Endothelial cell of umbilical vein (primary cell): ENCODE measurements at regions not wholly inside any gene's neighbourhood (a gene's known extent, or its start where the extent isn't known, plus 50 kb on each side); places are given as distances from the start of the nearest gene placed in this dataset.
A peak's percentile ranks its signal among the peaks of the same experiment; 100 is the strongest.

Experiments used
- BruUV-seq: library from RNA; stranded (reverse); fragments of 400-500 nt; replicated peaks from 2 replicates; lab custom pipeline; 2021; lab: Mats Ljungman, UMichigan
- CTCF ChIA-PET: fragments of 300-600, 350-600 bp; sonication (Branson Sonifier 250); formaldehyde crosslinking; loops from one replicate; lab custom pipeline; 2021; ENCODE audit warnings: antibody characterized with exemption, inconsistent platforms; lab: Charles Lee
- POLR2A ChIA-PET: fragments of 300-600, 350-600 bp; sonication (Branson Sonifier 250); formaldehyde crosslinking; loops from one replicate; lab custom pipeline; 2021; ENCODE audit warnings: antibody characterized with exemption, inconsistent platforms; lab: Charles Lee
- DNase-seq: peaks from one replicate; pipeline ENCODE4 v3.0.0-alpha.2; 2011; ENCODE audit warnings: low read depth, low spot score
- FAIRE-seq: peaks from 2 replicates; lab custom pipeline; 2011; peaks lifted over from hg19 to GRCh38; lab: Jason Lieb, UNC
- H2AFZ ChIP-seq: 2 replicates; pipeline ENCODE4 v1.6.0; 2012; ENCODE audit warnings: low read depth, low read length, control low read depth, inconsistent platforms
- H3K27ac ChIP-seq: 2 replicates; pipeline ENCODE4 v1.5.1; 2011; ENCODE audit warnings: low read depth, mild to moderate bottlenecking, control low read depth, low read length, moderate library complexity; ENCODE audit not compliant: insufficient read depth
- H3K27me3 ChIP-seq, 2 experiments: 2 replicates each; pipeline versions ENCODE4 v1.6.0 to v1.6.1; 2011; ENCODE audit warnings: low read length in 2 of 2, mixed read lengths in 1 of 2; ENCODE audit not compliant: control insufficient read depth in 2 of 2, insufficient read depth in 2 of 2
- H3K36me3 ChIP-seq, 2 experiments: 2 replicates in 1 of 2; 3 replicates in 1 of 2; pipeline ENCODE4 v1.5.1; 2011; ENCODE audit warnings: low read length in 2 of 2, mild to moderate bottlenecking in 1 of 2, moderate library complexity in 1 of 2; ENCODE audit not compliant: control insufficient read depth in 2 of 2, insufficient read depth in 2 of 2; ENCODE audit errors: extremely low read depth in 1 of 2
- H3K4me1 ChIP-seq: 3 replicates; pipeline ENCODE4 v1.5.1; 2011; ENCODE audit warnings: mild to moderate bottlenecking, low read length; ENCODE audit not compliant: control insufficient read depth, insufficient read depth; ENCODE audit errors: extremely low read depth
- H3K4me2 ChIP-seq: 2 replicates; pipeline ENCODE4 v1.6.1; 2011; ENCODE audit warnings: low read length, control low read depth, mixed read lengths; ENCODE audit not compliant: insufficient read depth
- H3K4me3 ChIP-seq, 3 experiments: fragments of 200-600 bp in 1 of 3; sonication (generic), shearing (Covaris generic) in 1 of 3; replicated peaks in 1 of 3; 2 replicates each; pipeline ENCODE4 v1.5.1; 2011 to 2016; ENCODE audit warnings: control low read depth in 3 of 3, low read length in 3 of 3, mild to moderate bottlenecking in 2 of 3, inconsistent platforms in 1 of 3, low read depth in 1 of 3, moderate library complexity in 1 of 3; ENCODE audit not compliant: insufficient read depth in 1 of 3
- H3K79me2 ChIP-seq: 2 replicates; pipeline ENCODE4 v1.6.0; 2012; ENCODE audit warnings: low read length, inconsistent platforms; ENCODE audit not compliant: control insufficient read depth, insufficient read depth
- H3K9ac ChIP-seq: replicated peaks from 2 replicates; pipeline ENCODE3; 2011; ENCODE audit warnings: low read length, control low read depth; ENCODE audit not compliant: insufficient read depth; ENCODE audit errors: extremely low read depth
- H3K9me1 ChIP-seq: replicated peaks from 3 replicates; pipeline ENCODE4 v1.6.0; 2011; ENCODE audit warnings: mild to moderate bottlenecking, low read length; ENCODE audit not compliant: control insufficient read depth, insufficient read depth; ENCODE audit errors: extremely low read depth
- H3K9me3 ChIP-seq: replicated peaks from 2 replicates; pipeline ENCODE4 v1.5.1; 2012; ENCODE audit warnings: low read length, inconsistent platforms; ENCODE audit not compliant: control insufficient read depth, insufficient read depth
- H4K20me1 ChIP-seq: replicated peaks from 2 replicates; pipeline ENCODE3; 2011; ENCODE audit warnings: mild to moderate bottlenecking, low read length; ENCODE audit not compliant: control insufficient read depth, insufficient read depth; ENCODE audit errors: extremely low read depth
- CTCF ChIP-seq, 2 donors: IDR thresholded peaks; 1 replicate in 1 of 2; 2 replicates in 1 of 2; pipeline ENCODE4 v1.5.1; 2011; ENCODE audit warnings: low read length in 2 of 2, mild to moderate bottlenecking in 2 of 2, moderate library complexity in 2 of 2, control low read depth in 1 of 2, inconsistent platforms in 1 of 2, low read depth in 1 of 2; ENCODE audit not compliant: insufficient read depth in 1 of 2; ENCODE audit errors: extremely low read depth in 1 of 2
- EZH2 ChIP-seq: IDR thresholded peaks from 2 replicates; pipeline ENCODE4 v1.6.1; 2012; ENCODE audit warnings: borderline replicate concordance, low read depth, mild to moderate bottlenecking, moderate library complexity, low read length, inconsistent platforms; ENCODE audit not compliant: severe bottlenecking
- FOS ChIP-seq: IDR thresholded peaks from 2 replicates; pipeline ENCODE4 v1.6.1; 2011; ENCODE audit warnings: mild to moderate bottlenecking, low read length, moderate library complexity, borderline replicate concordance; ENCODE audit not compliant: insufficient read depth
- GATA2 ChIP-seq: IDR thresholded peaks from 2 replicates; pipeline ENCODE4 v1.7.0; 2011; ENCODE audit warnings: low read depth, mild to moderate bottlenecking, moderate library complexity, mixed read lengths, low read length; ENCODE audit not compliant: insufficient read length, insufficient read depth
- JUN ChIP-seq: IDR thresholded peaks from 2 replicates; pipeline ENCODE4 v1.6.1; 2011; ENCODE audit warnings: borderline replicate concordance, low read depth; ENCODE audit not compliant: insufficient read length, insufficient read depth
- MAX ChIP-seq: IDR thresholded peaks from 2 replicates; pipeline ENCODE4 v1.6.1; 2011; ENCODE audit not compliant: insufficient read depth, insufficient read length
- MYC ChIP-seq: IDR thresholded peaks from one replicate; pipeline ENCODE4 v1.6.1; 2011; ENCODE audit warnings: mild to moderate bottlenecking, low read depth, low read length
- POLR2A ChIP-seq: IDR thresholded peaks from 2 replicates; pipeline ENCODE4 v1.6.1; 2012; ENCODE audit warnings: low read depth, mild to moderate bottlenecking, control low read depth, low read length
- POLR2AphosphoS5 ChIP-seq: IDR thresholded peaks from 2 replicates; pipeline ENCODE4 v1.6.1; 2012; ENCODE audit warnings: low read depth, mild to moderate bottlenecking, control low read depth, low read length, moderate library complexity; ENCODE audit not compliant: insufficient read depth
- dilution Hi-C: fragments of 300-500 bp; cut with MboI; formaldehyde crosslinking; loops from one replicate; pipeline ENCODE4 v1.15.0; 2019; ENCODE audit warnings: low sequenced_read_pairs; ENCODE audit not compliant: extremely low pct_ligation_motif_present
- intact Hi-C: fragments of 100-400 bp; cut with micrococcal nuclease; formaldehyde crosslinking; loops from one replicate; pipeline ENCODE4 v1.10.0; 2022

- Histone ChIP-seq H3K4me3 (no peak overlapping the region), H3K9me3 (no peaks in the 10 kb centered on the region), H3K27me3 (peaks cover 7 to 31% of the 10 kb centered on the region in 2 experiments), H3K9ac (no peak overlapping the region), H3K36me3 (no peaks in the 10 kb centered on the region), H3K27ac (no peak overlapping the region), H2AFZ (no peak overlapping the region), H3K9me1 (no peaks in the 10 kb centered on the region), H3K4me2 (no peak overlapping the region), H3K4me1 (no peaks in the 10 kb centered on the region), H4K20me1 (no peaks in the 10 kb centered on the region), H3K79me2 (no peaks in the 10 kb centered on the region)
- ChIA-PET POLR2A (no interaction called here), CTCF (interaction anchor here (1.0 to 3.7 kb wide), 14 partner anchors 61 to 267 kb away, joined by 3 to 60 read pairs (median 7); no protein-coding TSS in a partner anchor)
- intact Hi-C loops, result loop anchor here (1.0 to 5.0 kb wide), 8 partner anchors 71 to 267 kb away; partner anchors contain the start of genes SFRP4 and STARD3NL
- no peak for TF ChIP-seq EZH2
- no peak for TF ChIP-seq FOS
- peak; percentile 59 to 73 for TF ChIP-seq CTCF (IDR thresholded peaks at IDR 0.05; ENCODE audit: extremely low read depth in 1 of 2, insufficient read depth in 1 of 2, low read depth in 1 of 2, low read length in 2 of 2)
- BruUV-seq, result no TSS peak
- FAIRE-seq, result peak; percentile 76
- dilution Hi-C loops, result no loop called here
- DNase-seq, result peak; percentile 59
Observed at GRCh38 chr7:38107486-38107893, 70.6 kb upstream of the STARD3NL start.

- no peak overlapping the region for H2AFZ ChIP-seq
- H3K27me3 ChIP-seq, result peaks cover 9 to 23% of the 10 kb centered on the region in 2 experiments
- no peak for DNase-seq
- no peak overlapping the region for H3K27ac ChIP-seq
- no peaks in the 10 kb centered on the region for H3K4me1 ChIP-seq
- H3K79me2 ChIP-seq, result no peaks in the 10 kb centered on the region
- BruUV-seq, result no TSS peak
- H3K9me3 ChIP-seq, result no peaks in the 10 kb centered on the region
- ChIA-PET POLR2A (no interaction called here), CTCF (interaction anchor here (1.5 kb wide), 1 partner anchor 262 kb away, joined by 3 read pairs; no protein-coding TSS in a partner anchor)
- no peaks in the 10 kb centered on the region for H4K20me1 ChIP-seq
- intact Hi-C loops, result no loop called here
- H3K4me2 ChIP-seq, result no peak overlapping the region
- no peak overlapping the region for H3K9ac ChIP-seq
- no peak for FAIRE-seq
- TF ChIP-seq EZH2 (no peak), POLR2A (no peak), JUN (no peak), MAX (no peak), CTCF (IDR thresholded peaks at IDR 0.05; ENCODE audit: extremely low read depth in 1 of 2, insufficient read depth in 1 of 2, low read depth in 1 of 2, low read length in 2 of 2) (no peak), FOS (no peak), MYC (no peak), POLR2AphosphoS5 (no peak), GATA2 (no peak)
- no peaks in the 10 kb centered on the region for H3K9me1 ChIP-seq
- no peak overlapping the region for H3K4me3 ChIP-seq
- dilution Hi-C loops, result no loop called here
- no peaks in the 10 kb centered on the region for H3K36me3 ChIP-seq
Observed at GRCh38 chr7:38112075-38112474, 66.0 kb upstream of the STARD3NL start.
